ENCODE measurements at regions not wholly inside any gene's neighbourhood (a gene's known extent, or its start where the extent isn't known, plus 50 kb on each side); places are given as distances from the start of the nearest gene placed in this dataset.

GRCh38 chr4:103359900-103360299, 161.8 kb upstream of the CENPE start:
- no peak overlapping the region for H3K4me3 ChIP-seq (ENCODE audit: low read length)
- H3K36me3 ChIP-seq (ENCODE audit: insufficient read depth, low read length): no peaks in the 10 kb centered on the region
- H3K9me3 ChIP-seq (ENCODE audit: low read length): peaks cover 12% of the 10 kb centered on the region
- H3K4me1 ChIP-seq (ENCODE audit: insufficient read depth, low read length): peaks cover 26% of the 10 kb centered on the region
- H2AFZ ChIP-seq (ENCODE audit: low read depth, low read length): no peak overlapping the region
- no peaks in the 10 kb centered on the region for H3K27me3 ChIP-seq (ENCODE audit: insufficient read depth, low read length)

GRCh38 chr4:103354006-103354405, 155.9 kb upstream of the CENPE start:
- no peaks in the 10 kb centered on the region for H3K4me1 ChIP-seq (ENCODE audit: insufficient read depth, low read length)
- no peaks in the 10 kb centered on the region for H3K27me3 ChIP-seq (ENCODE audit: insufficient read depth, low read length)
- H3K4me3 ChIP-seq (ENCODE audit: low read length): no peak overlapping the region
- H3K36me3 ChIP-seq (ENCODE audit: insufficient read depth, low read length): no peaks in the 10 kb centered on the region
- H2AFZ ChIP-seq (ENCODE audit: low read depth, low read length): no peak overlapping the region
- H3K9me3 ChIP-seq (ENCODE audit: low read length): peaks cover 5% of the 10 kb centered on the region

GRCh38 chr4:103329642-103330041, 131.5 kb upstream of the CENPE start:
- no peak overlapping the region for H3K4me3 ChIP-seq (ENCODE audit: low read length)
- H3K4me1 ChIP-seq (ENCODE audit: insufficient read depth, low read length): no peaks in the 10 kb centered on the region
- no peaks in the 10 kb centered on the region for H3K36me3 ChIP-seq (ENCODE audit: insufficient read depth, low read length)
- no peaks in the 10 kb centered on the region for H3K27me3 ChIP-seq (ENCODE audit: insufficient read depth, low read length)
- H2AFZ ChIP-seq (ENCODE audit: low read depth, low read length): no peak overlapping the region
- H3K9me3 ChIP-seq (ENCODE audit: low read length): no peaks in the 10 kb centered on the region

DNA sequence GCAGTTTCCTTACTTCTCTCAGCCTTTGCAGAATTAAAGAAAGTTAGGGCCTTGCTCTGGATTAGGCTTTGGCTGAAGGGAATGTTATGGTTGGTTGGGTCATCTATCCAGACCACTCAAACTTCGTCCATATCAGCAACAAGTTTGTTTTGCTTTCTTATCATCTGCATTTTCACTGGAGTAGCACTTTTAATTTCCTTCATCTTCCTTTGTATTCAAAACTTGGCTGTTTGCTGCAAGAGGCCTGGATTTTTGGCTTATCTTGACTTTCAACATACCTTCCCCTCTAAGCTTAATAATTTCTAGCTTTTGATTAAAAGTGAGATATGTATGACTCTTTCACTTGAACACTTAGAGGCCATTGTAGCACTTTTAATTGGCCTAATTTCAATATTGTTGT, 126.7 kb upstream of the CENPE start:
- Histone ChIP-seq H3K4me3 (ENCODE audit: low read length) (no peak overlapping the region), H3K9me3 (ENCODE audit: low read length) (no peaks in the 10 kb centered on the region), H3K4me1 (ENCODE audit: insufficient read depth, low read length) (no peaks in the 10 kb centered on the region), H3K27me3 (ENCODE audit: insufficient read depth, low read length) (no peaks in the 10 kb centered on the region), H2AFZ (ENCODE audit: low read depth, low read length) (no peak overlapping the region), H3K36me3 (ENCODE audit: insufficient read depth, low read length) (no peaks in the 10 kb centered on the region)

- Histone ChIP-seq H3K4me3 (ENCODE audit: low read length) (no peak overlapping the region), H3K9me3 (ENCODE audit: low read length) (peaks cover 2% of the 10 kb centered on the region), H3K27me3 (ENCODE audit: insufficient read depth, low read length) (no peaks in the 10 kb centered on the region), H3K4me1 (ENCODE audit: insufficient read depth, low read length) (no peaks in the 10 kb centered on the region), H2AFZ (ENCODE audit: low read depth, low read length) (no peak overlapping the region), H3K36me3 (ENCODE audit: insufficient read depth, low read length) (no peaks in the 10 kb centered on the region)
Observed at GRCh38 chr4:103318327-103318726, 120.2 kb upstream of the CENPE start.

GRCh38 chr4:103308248-103308561, 110.1 kb upstream of the CENPE start:
- no peak overlapping the region for H3K4me3 ChIP-seq (ENCODE audit: low read length)
- H3K36me3 ChIP-seq (ENCODE audit: insufficient read depth, low read length): no peaks in the 10 kb centered on the region
- H2AFZ ChIP-seq (ENCODE audit: low read depth, low read length): no peak overlapping the region
- H3K9me3 ChIP-seq (ENCODE audit: low read length): no peaks in the 10 kb centered on the region
- H3K27me3 ChIP-seq (ENCODE audit: insufficient read depth, low read length): no peaks in the 10 kb centered on the region
- H3K4me1 ChIP-seq (ENCODE audit: insufficient read depth, low read length): peaks cover 23% of the 10 kb centered on the region

DNA sequence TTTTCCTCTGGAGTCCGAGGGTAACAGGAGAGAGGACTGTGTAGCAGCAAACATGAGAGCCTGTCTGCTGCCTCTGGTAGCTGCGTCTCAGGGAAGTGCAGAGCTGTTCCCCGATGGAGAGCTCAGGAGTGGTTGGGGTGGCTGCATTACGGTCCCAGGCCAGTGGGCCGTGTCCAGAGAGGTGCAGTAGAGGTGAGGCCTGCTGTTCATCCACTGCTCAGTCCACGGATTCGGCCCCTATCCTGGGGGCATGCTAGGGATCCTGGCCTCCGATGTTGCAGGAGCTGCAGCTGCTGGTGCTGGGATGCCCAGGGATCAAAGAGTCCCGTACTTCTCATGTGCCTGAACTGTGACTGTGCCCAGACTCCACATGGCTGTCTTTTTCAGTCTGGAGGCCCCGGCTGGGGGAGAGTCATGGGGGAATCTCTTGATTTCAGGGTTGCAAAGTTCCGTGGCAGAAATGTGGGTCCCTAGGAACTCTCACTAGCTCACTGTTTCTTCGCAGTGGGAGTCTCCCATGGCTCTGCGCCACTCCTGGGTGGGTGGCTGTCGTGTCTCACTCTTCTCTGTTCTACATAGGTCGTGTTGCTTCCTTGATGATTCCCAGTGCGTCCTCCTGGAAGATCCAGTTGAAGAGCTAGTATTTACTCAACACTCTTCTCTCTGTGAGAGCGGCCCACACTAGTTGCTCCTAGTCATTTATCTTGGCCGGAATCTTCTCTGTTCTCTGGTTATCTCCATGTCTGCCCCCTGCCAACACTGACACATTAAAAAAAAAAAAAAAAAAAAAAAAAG, 109.5 kb upstream of the CENPE start:
- H2AFZ ChIP-seq (ENCODE audit: low read depth, low read length): peak overlapping the region; percentile 62

DNA sequence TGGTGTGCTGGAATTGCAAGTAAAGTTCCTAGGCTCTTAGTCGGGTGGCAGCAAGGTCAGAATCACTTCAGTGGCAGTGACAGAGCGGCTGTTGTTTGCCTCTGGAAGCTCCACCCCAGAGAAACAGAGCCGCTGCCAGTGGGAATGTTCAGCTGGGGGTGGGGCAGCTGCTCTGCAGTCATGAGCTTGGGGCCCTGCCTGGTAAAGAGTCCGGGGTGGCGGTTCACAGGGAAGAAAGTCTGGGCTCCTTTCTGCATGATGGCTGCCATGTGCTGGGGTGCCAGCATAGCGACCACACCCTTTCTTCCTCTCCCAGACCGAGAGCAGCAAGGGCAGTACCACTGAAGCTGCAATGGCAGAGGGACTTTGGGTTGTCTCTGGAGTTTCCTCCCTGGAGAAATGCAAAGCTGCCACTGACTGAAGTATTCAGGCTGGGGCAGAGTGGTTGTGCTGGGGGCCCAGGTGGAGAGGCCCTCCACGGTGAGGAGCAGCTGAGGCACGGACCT, 108.8 kb upstream of the CENPE start:
- Histone ChIP-seq H3K4me3 (ENCODE audit: low read length) (no peak overlapping the region), H3K4me1 (ENCODE audit: insufficient read depth, low read length) (peaks cover 23% of the 10 kb centered on the region), H3K27me3 (ENCODE audit: insufficient read depth, low read length) (no peaks in the 10 kb centered on the region), H3K9me3 (ENCODE audit: low read length) (no peaks in the 10 kb centered on the region), H3K36me3 (ENCODE audit: insufficient read depth, low read length) (no peaks in the 10 kb centered on the region), H2AFZ (ENCODE audit: low read depth, low read length) (peak overlapping the region; percentile 62)

More for the DNA sequence above, 109.5 kb upstream of the CENPE start:
- no peaks in the 10 kb centered on the region for H3K9me3 ChIP-seq (ENCODE audit: low read length)
- peaks cover 23% of the 10 kb centered on the region for H3K4me1 ChIP-seq (ENCODE audit: insufficient read depth, low read length)
- H3K4me3 ChIP-seq (ENCODE audit: low read length): no peak overlapping the region
- H3K36me3 ChIP-seq (ENCODE audit: insufficient read depth, low read length): no peaks in the 10 kb centered on the region
- no peaks in the 10 kb centered on the region for H3K27me3 ChIP-seq (ENCODE audit: insufficient read depth, low read length)

- Histone ChIP-seq H3K36me3 (ENCODE audit: insufficient read depth, low read length) (no peaks in the 10 kb centered on the region), H3K4me3 (ENCODE audit: low read length) (no peak overlapping the region), H3K27me3 (ENCODE audit: insufficient read depth, low read length) (no peaks in the 10 kb centered on the region), H3K9me3 (ENCODE audit: low read length) (no peaks in the 10 kb centered on the region), H3K4me1 (ENCODE audit: insufficient read depth, low read length) (peaks cover 23% of the 10 kb centered on the region), H2AFZ (ENCODE audit: low read depth, low read length) (no peak overlapping the region)
Observed at GRCh38 chr4:103305355-103305754, 107.2 kb upstream of the CENPE start.

DNA sequence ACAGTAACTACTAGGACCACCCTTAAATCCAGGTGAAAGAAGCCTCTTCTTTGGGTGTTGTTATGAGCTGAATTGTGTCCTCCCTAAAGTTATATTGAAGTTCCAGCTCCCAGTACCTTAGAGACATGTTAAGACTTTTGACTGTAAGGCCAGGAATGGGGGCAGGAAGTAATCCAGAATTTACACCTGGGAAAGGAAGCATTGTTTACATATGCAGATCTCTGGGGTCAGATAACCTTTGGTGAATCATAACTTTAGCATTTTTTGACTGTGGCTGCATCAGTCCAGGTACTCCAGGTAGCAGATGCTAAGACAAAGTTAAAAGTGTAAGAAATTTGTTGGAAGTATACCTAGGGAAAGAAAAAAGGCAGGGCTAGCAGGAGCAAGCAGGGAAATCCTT, 104.9 kb upstream of the CENPE start:
- H2AFZ ChIP-seq (ENCODE audit: low read depth, low read length): no peak overlapping the region
- H3K36me3 ChIP-seq (ENCODE audit: insufficient read depth, low read length): no peaks in the 10 kb centered on the region
- H3K4me3 ChIP-seq (ENCODE audit: low read length): no peak overlapping the region
- no peaks in the 10 kb centered on the region for H3K27me3 ChIP-seq (ENCODE audit: insufficient read depth, low read length)
- no peaks in the 10 kb centered on the region for H3K9me3 ChIP-seq (ENCODE audit: low read length)
- peaks cover 23% of the 10 kb centered on the region for H3K4me1 ChIP-seq (ENCODE audit: insufficient read depth, low read length)

GRCh38 chr4:103292959-103293358, 94.8 kb upstream of the CENPE start:
- Histone ChIP-seq H2AFZ (ENCODE audit: low read depth, low read length) (no peak overlapping the region), H3K9me3 (ENCODE audit: low read length) (no peaks in the 10 kb centered on the region)

DNA sequence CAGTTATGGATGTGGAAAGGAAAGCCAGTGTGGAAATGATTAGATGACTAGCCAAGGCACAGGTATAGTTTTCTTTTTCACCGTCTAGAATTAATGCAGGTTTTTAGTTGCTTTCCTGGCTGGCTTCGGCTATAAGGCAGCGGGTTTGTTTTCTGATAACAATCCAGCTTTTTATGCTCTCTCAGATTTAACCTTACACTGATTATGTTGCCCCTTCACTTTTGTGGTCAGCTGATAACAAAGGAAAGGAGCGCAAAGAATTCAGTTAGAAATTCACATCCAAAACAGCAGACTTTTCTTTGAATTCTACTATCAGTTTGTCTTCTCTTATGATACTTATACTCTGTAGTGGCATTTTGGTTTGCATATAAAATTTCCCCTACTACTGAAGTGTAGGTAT, 94.2 kb upstream of the CENPE start:
- no peak overlapping the region for H2AFZ ChIP-seq (ENCODE audit: low read depth, low read length)
- peaks cover under 1% of the 10 kb centered on the region for H3K9me3 ChIP-seq (ENCODE audit: low read length)
- no peaks in the 10 kb centered on the region for H3K4me1 ChIP-seq (ENCODE audit: insufficient read depth, low read length)
- no peak overlapping the region for H3K4me3 ChIP-seq (ENCODE audit: low read length)
- no peaks in the 10 kb centered on the region for H3K27me3 ChIP-seq (ENCODE audit: insufficient read depth, low read length)
- H3K36me3 ChIP-seq (ENCODE audit: insufficient read depth, low read length): no peaks in the 10 kb centered on the region

More at GRCh38 chr4:103292959-103293358, 94.8 kb upstream of the CENPE start:
- no peaks in the 10 kb centered on the region for H3K27me3 ChIP-seq (ENCODE audit: insufficient read depth, low read length)
- no peak overlapping the region for H3K4me3 ChIP-seq (ENCODE audit: low read length)
- H3K36me3 ChIP-seq (ENCODE audit: insufficient read depth, low read length): no peaks in the 10 kb centered on the region
- H3K4me1 ChIP-seq (ENCODE audit: insufficient read depth, low read length): no peaks in the 10 kb centered on the region

GRCh38 chr4:103289186-103289585, 91.0 kb upstream of the CENPE start:
- no peaks in the 10 kb centered on the region for H3K27me3 ChIP-seq (ENCODE audit: insufficient read depth, low read length)
- no peaks in the 10 kb centered on the region for H3K36me3 ChIP-seq (ENCODE audit: insufficient read depth, low read length)
- no peak overlapping the region for H3K4me3 ChIP-seq (ENCODE audit: low read length)
- H3K4me1 ChIP-seq (ENCODE audit: insufficient read depth, low read length): no peaks in the 10 kb centered on the region
- no peak overlapping the region for H2AFZ ChIP-seq (ENCODE audit: low read depth, low read length)
- peaks cover 3% of the 10 kb centered on the region for H3K9me3 ChIP-seq (ENCODE audit: low read length)

DNA sequence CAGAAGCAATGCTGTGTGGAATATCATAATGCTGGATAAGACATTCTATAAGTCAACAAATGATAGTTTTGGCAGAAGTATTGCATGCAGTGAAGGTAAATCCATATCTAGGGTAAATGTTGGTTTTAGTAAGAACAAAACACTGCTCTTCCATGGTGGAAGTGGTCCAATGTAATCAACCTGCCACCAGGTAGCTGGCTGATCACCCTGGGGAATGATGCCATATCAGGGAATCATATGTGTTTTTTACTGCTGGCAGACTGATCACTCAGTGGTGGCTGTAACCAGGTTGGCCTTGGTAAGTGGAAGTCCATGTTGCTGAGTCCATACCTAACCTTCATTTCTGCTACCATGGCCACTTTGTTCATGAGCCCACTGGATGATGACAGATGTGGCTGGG, 74.0 kb upstream of the CENPE start:
- Histone ChIP-seq H3K27me3 (ENCODE audit: insufficient read depth, low read length) (no peaks in the 10 kb centered on the region), H3K4me3 (ENCODE audit: low read length) (no peak overlapping the region), H3K4me1 (ENCODE audit: insufficient read depth, low read length) (no peaks in the 10 kb centered on the region), H3K36me3 (ENCODE audit: insufficient read depth, low read length) (no peaks in the 10 kb centered on the region), H2AFZ (ENCODE audit: low read depth, low read length) (no peak overlapping the region), H3K9me3 (ENCODE audit: low read length) (no peaks in the 10 kb centered on the region)

All from neuron (in vitro differentiated cells).